Uterus (tissue), 2 donors: ENCODE measurements at regions not wholly inside any gene's neighbourhood (a gene's known extent, or its start where the extent isn't known, plus 50 kb on each side); places are given as distances from the start of the nearest gene placed in this dataset.

ENCODE experiments used
- CTCF ChIP-seq, 4 experiments: fragments of 200-600 bp in 2 of 4; fragments of 450-650 bp in 2 of 4; sonication (generic) in 2 of 4; IDR thresholded peaks; one replicate each; pipeline ENCODE4 v1.5.1; 2016 to 2019; ENCODE audit warnings: antibody characterized with exemption in 4 of 4, mild to moderate bottlenecking in 2 of 4, moderate library complexity in 1 of 4
- POLR2A ChIP-seq, 2 donors: fragments of 450-650 bp; IDR thresholded peaks; one replicate each; pipeline ENCODE4 v1.6.1; 2016; ENCODE audit warnings: antibody characterized with exemption in 2 of 2, mild to moderate bottlenecking in 1 of 2, moderate library complexity in 1 of 2

GRCh38 chr4:89509708-89510281, 202.2 kb upstream of the GPRIN3 start:
- TF ChIP-seq CTCF (IDR thresholded peaks at IDR 0.05) (no peak), POLR2A (IDR thresholded peaks at IDR 0.05) (no peak)
